Middle frontal gyrus (tissue), 1 donor: ENCODE measurements at regions not wholly inside any gene's neighbourhood (a gene's known extent, or its start where the extent isn't known, plus 50 kb on each side); places are given as distances from the start of the nearest gene placed in this dataset.
"Not testable (repeated sequence)": the region's sequence is repeated elsewhere in the genome, so short reads cannot be mapped to it uniquely, and the experiment has no call there.

Source experiments
- DNase-seq: peaks from one replicate; pipeline ENCODE4 v3.0.0-alpha.2; 2015; ENCODE audit warnings: low spot score; ENCODE audit errors: extremely low spot score

- no peak for DNase-seq
These were observed 89.3 kb downstream of the MRPL14 start for GRCh38 chr6:44037847-44038542.

GRCh38 chr6:44037276-44037675 lies 90.0 kb downstream of the MRPL14 start:
- DNase-seq, result not testable (repeated sequence)

GRCh38 chr6:44036699-44037101 lies 90.6 kb downstream of the MRPL14 start:
- DNase-seq, result no peak

- no peak for DNase-seq
These were observed 91.1 kb downstream of the MRPL14 start for GRCh38 chr6:44036196-44036595.

GRCh38 chr6:44035621-44036020 lies 91.6 kb downstream of the MRPL14 start:
- no peak for DNase-seq

GRCh38 chr6:44034931-44035345 lies 92.3 kb downstream of the MRPL14 start:
- DNase-seq, result no peak

GRCh38 chr6:44034391-44034861 lies 92.8 kb downstream of the MRPL14 start:
- no peak for DNase-seq

- no peak for DNase-seq
These were observed 96.3 kb downstream of the MRPL14 start for GRCh38 chr6:44030812-44031454.

GRCh38 chr6:44029444-44030185 lies 97.6 kb downstream of the MRPL14 start:
- no peak for DNase-seq

GRCh38 chr6:44028789-44029310 lies 98.4 kb downstream of the MRPL14 start:
- DNase-seq, result no peak

GRCh38 chr6:44025226-44025625 lies 102.0 kb downstream of the MRPL14 start:
- no peak for DNase-seq

- no peak for DNase-seq
These were observed 102.6 kb downstream of the MRPL14 start for GRCh38 chr6:44024574-44025219.

- no peak for DNase-seq
These were observed 103.4 kb downstream of the MRPL14 start for GRCh38 chr6:44023586-44024454.

- no peak for DNase-seq
These were observed 104.4 kb downstream of the MRPL14 start for GRCh38 chr6:44022671-44023352.

- no peak for DNase-seq
These were observed 105.0 kb downstream of the MRPL14 start for GRCh38 chr6:44022296-44022661.

- no peak for DNase-seq
These were observed 105.5 kb downstream of the MRPL14 start for GRCh38 chr6:44021589-44022295.

- no peak for DNase-seq
These were observed 106.4 kb downstream of the MRPL14 start for GRCh38 chr6:44020664-44021425.

- no peak for DNase-seq
These were observed 107.1 kb downstream of the MRPL14 start for GRCh38 chr6:44020148-44020547.

GRCh38 chr6:44017307-44017706 lies 109.9 kb downstream of the MRPL14 start:
- DNase-seq, result not testable (repeated sequence)
